B cell (primary cell): ENCODE measurements at regions not wholly inside any gene's neighbourhood (a gene's known extent, or its start where the extent isn't known, plus 50 kb on each side); places are given as distances from the start of the nearest gene placed in this dataset.

ENCODE experiments used
- ATAC-seq: fragments of 200-7000 bp; cut with Tn5 transposase; one replicate; pipeline ENCODE4 v1.10.0; 2021; ENCODE audit warnings: low read depth, mild to moderate bottlenecking, moderate number of reproducible peaks, moderate library complexity
- CTCF ChIA-PET: fragments of 350-600 bp; sonication (Branson Sonifier 250); formaldehyde crosslinking; loops from one replicate; lab custom pipeline; 2021; ENCODE audit warnings: antibody characterized with exemption, inconsistent platforms; lab: Charles Lee
- POLR2A ChIA-PET: fragments of 350-600 bp; sonication (Branson Sonifier 250); formaldehyde crosslinking; loops from one replicate; lab custom pipeline; 2021; ENCODE audit warnings: antibody characterized with exemption; lab: Charles Lee
- DNase-seq: peaks from one replicate; pipeline ENCODE4 v3.0.0; 2013
- H2AFZ ChIP-seq: 2 replicates; pipeline ENCODE4 v1.6.1; 2012; ENCODE audit warnings: mild to moderate bottlenecking, low read depth, low read length; ENCODE audit not compliant: insufficient read depth, poor library complexity, severe bottlenecking
- H3K27ac ChIP-seq, 2 donors: 1 replicate in 1 of 2; 2 replicates in 1 of 2; pipeline ENCODE4 v1.5.1; 2012 to 2013; ENCODE audit warnings: low read length in 2 of 2, mild to moderate bottlenecking in 2 of 2, moderate library complexity in 1 of 2
- H3K27me3 ChIP-seq, 4 experiments: fragments of 200-600 bp in 1 of 4; sonication (generic) in 1 of 4; replicated peaks in 1 of 4; 1 replicate in 2 of 4; 2 replicates in 2 of 4; pipeline versions ENCODE4 v1.6.1 to v1.7.0; 2013 to 2016; ENCODE audit warnings: low read length in 3 of 4, mild to moderate bottlenecking in 2 of 4, mixed read lengths in 1 of 4, moderate library complexity in 1 of 4; ENCODE audit not compliant: insufficient read depth in 4 of 4, control insufficient read depth in 3 of 4; ENCODE audit errors: control extremely low read depth in 1 of 4
- H3K36me3 ChIP-seq, 2 experiments: replicated peaks in 1 of 2; 1 replicate in 1 of 2; 2 replicates in 1 of 2; pipeline versions ENCODE4 v1.6.1 to v1.7.1; 2013; ENCODE audit warnings: low read length in 1 of 2; ENCODE audit not compliant: insufficient read depth in 2 of 2, control insufficient read depth in 1 of 2; ENCODE audit errors: control extremely low read depth in 1 of 2, extremely low read depth in 1 of 2
- H3K4me1 ChIP-seq, 2 donors: fragments of 200-600 bp in 1 of 2; sonication (generic) in 1 of 2; 1 replicate in 1 of 2; 2 replicates in 1 of 2; pipeline versions ENCODE4 v1.5.1 to v1.6.1; 2013 to 2017; ENCODE audit warnings: low read length in 2 of 2; ENCODE audit not compliant: control insufficient read depth in 2 of 2, insufficient read depth in 2 of 2
- H3K4me2 ChIP-seq: replicated peaks from 2 replicates; pipeline ENCODE3; 2012; ENCODE audit warnings: mild to moderate bottlenecking, low read depth, low read length; ENCODE audit not compliant: poor library complexity, severe bottlenecking
- H3K4me3 ChIP-seq, 5 experiments: fragments of 200-600 bp in 1 of 5; sonication (generic) in 1 of 5; 1 replicate in 3 of 5; 2 replicates in 2 of 5; pipeline versions ENCODE4 v1.5.1 to v1.7.0; 2011 to 2016; ENCODE audit warnings: low read length in 4 of 5, mild to moderate bottlenecking in 4 of 5, low read depth in 2 of 5, control low read depth in 1 of 5, moderate library complexity in 1 of 5; ENCODE audit not compliant: insufficient read depth in 1 of 5; ENCODE audit errors: control extremely low read depth in 1 of 5, extremely low read depth in 1 of 5
- H3K79me2 ChIP-seq: fragments of 200-600 bp; sonication (generic); one replicate; pipeline ENCODE4 v1.6.0; 2016; ENCODE audit warnings: low read length; ENCODE audit not compliant: control insufficient read depth, insufficient read depth
- H3K9ac ChIP-seq: fragments of 200-600 bp; sonication (generic); 2 replicates; pipeline ENCODE4 v1.6.1; 2017; ENCODE audit warnings: mild to moderate bottlenecking, low read length, moderate library complexity
- H3K9me3 ChIP-seq, 3 donors: one replicate each; pipeline versions ENCODE4 v1.6.1 to v1.7.1; 2013; ENCODE audit warnings: low read length in 2 of 3; ENCODE audit not compliant: control insufficient read depth in 2 of 3, insufficient read depth in 1 of 3; ENCODE audit errors: control extremely low read depth in 1 of 3
- H4K20me1 ChIP-seq: 2 replicates; pipeline ENCODE4 v1.6.0; 2012; ENCODE audit warnings: mild to moderate bottlenecking, low read length; ENCODE audit not compliant: insufficient read depth, control insufficient read depth, poor library complexity, severe bottlenecking
- H3K27ac Mint-ChIP-seq: one replicate; pipeline ENCODE4 v1.8.0; 2021; ENCODE audit warnings: mixed read lengths
- H3K27me3 Mint-ChIP-seq: one replicate; pipeline ENCODE4 v1.8.0; 2021; ENCODE audit warnings: mixed read lengths
- H3K4me1 Mint-ChIP-seq: one replicate; pipeline ENCODE4 v1.8.0; 2021; ENCODE audit warnings: mixed read lengths
- H3K4me3 Mint-ChIP-seq: one replicate; pipeline ENCODE4 v1.8.0; 2021; ENCODE audit warnings: mixed read lengths
- H3K9me3 Mint-ChIP-seq: one replicate; pipeline ENCODE4 v1.8.0; 2022; ENCODE audit warnings: mixed read lengths; ENCODE audit not compliant: insufficient read depth
- CTCF ChIP-seq: fragments of 200-600 bp; IDR thresholded peaks from one replicate; pipeline ENCODE4 v1.8.0; 2022; ENCODE audit warnings: antibody characterized with exemption, mild to moderate bottlenecking
- EZH2 ChIP-seq: IDR thresholded peaks from 2 replicates; pipeline ENCODE4 v1.6.1; 2012; ENCODE audit warnings: borderline replicate concordance, low read depth, mild to moderate bottlenecking, moderate library complexity, low read length; ENCODE audit not compliant: insufficient read depth, poor library complexity, severe bottlenecking
- WGBS: methylation state at CpG from one replicate; pipeline ENCODE4 v1.1.5; 2013; ENCODE audit warnings: missing lambda C conversion rate; ENCODE audit not compliant: insufficient coverage; 5-methylcytosine and 5-hydroxymethylcytosine counted together
- intact Hi-C: fragments of 100-400 bp; cut with micrococcal nuclease; formaldehyde crosslinking; loops from one replicate; pipeline ENCODE4 v1.10.0; 2022

- intact Hi-C loops, result no loop called here
- DNase-seq (no peak), ATAC-seq (no peak)
- ChIA-PET POLR2A (no interaction called here), CTCF (interaction anchor here (0.9 kb wide), 1 partner anchor 19 kb away, joined by 3 read pairs; no protein-coding TSS in a partner anchor)
- WGBS, result 100% methylated on average over 1 of the region's 5 CpGs
- Histone ChIP-seq H3K4me2 (no peak overlapping the region), H3K36me3 (no peaks in the 10 kb centered on the region), H3K9me3 (peaks cover 0 to 5% (median 1%) of the 10 kb centered on the region in 3 donors), H3K27ac (no peak overlapping the region), H3K4me3 (no peak overlapping the region), H3K27me3 (no peaks in the 10 kb centered on the region), H4K20me1 (no peaks in the 10 kb centered on the region), H3K9ac (no peak overlapping the region), H3K4me1 (no peaks in the 10 kb centered on the region), H3K79me2 (no peaks in the 10 kb centered on the region), H2AFZ (no peak overlapping the region)
- Mint-ChIP-seq H3K9me3 (peaks cover 5% of the 10 kb centered on the region), H3K27ac (no peak overlapping the region), H3K27me3 (no peaks in the 10 kb centered on the region), H3K4me1 (no peaks in the 10 kb centered on the region), H3K4me3 (no peak overlapping the region)
- TF ChIP-seq CTCF, result no peak
- TF ChIP-seq EZH2, result no peak
These were observed 117.2 kb upstream of the KCNJ15 start for GRCh38 chr21:38139380-38140168.

GRCh38 chr21:38140207-38140903, 116.4 kb upstream of the KCNJ15 start:
- H3K9ac ChIP-seq, result no peak overlapping the region
- no peak overlapping the region for H3K4me2 ChIP-seq
- no peak overlapping the region for H3K27ac ChIP-seq
- H3K36me3 ChIP-seq, result no peaks in the 10 kb centered on the region
- no peak overlapping the region for H3K4me3 Mint-ChIP-seq
- 89% methylated on average over 2 of the region's 5 CpGs for WGBS
- TF ChIP-seq EZH2 (no peak), CTCF (no peak)
- POLR2A ChIA-PET, result no interaction called here
- peaks cover 0 to 5% (median 2%) of the 10 kb centered on the region in 3 donors for H3K9me3 ChIP-seq
- no peaks in the 10 kb centered on the region for H4K20me1 ChIP-seq
- DNase-seq (no peak), ATAC-seq (no peak)
- H3K27me3 Mint-ChIP-seq, result no peaks in the 10 kb centered on the region
- H3K27ac Mint-ChIP-seq, result no peak overlapping the region
- H3K4me1 ChIP-seq, result no peaks in the 10 kb centered on the region
- no peaks in the 10 kb centered on the region for H3K4me1 Mint-ChIP-seq
- H3K79me2 ChIP-seq, result no peaks in the 10 kb centered on the region
- no peak overlapping the region for H3K4me3 ChIP-seq
- intact Hi-C loops, result no loop called here
- CTCF ChIA-PET, result no interaction called here
- H3K27me3 ChIP-seq, result no peaks in the 10 kb centered on the region
- peaks cover 10% of the 10 kb centered on the region for H3K9me3 Mint-ChIP-seq
- H2AFZ ChIP-seq, result no peak overlapping the region
